Astrocyte (in vitro differentiated cells and primary cell): ENCODE measurements at regions not wholly inside any gene's neighbourhood (a gene's known extent, or its start where the extent isn't known, plus 50 kb on each side); places are given as distances from the start of the nearest gene placed in this dataset.

Experiments
- DNase-seq: peaks from one replicate; pipeline ENCODE4 v3.0.0-alpha.2; 2010; ENCODE audit warnings: low read depth
- FAIRE-seq: peaks from 2 replicates; lab custom pipeline; 2011; peaks lifted over from hg19 to GRCh38; lab: Jason Lieb, UNC
- H2AFZ ChIP-seq: 2 replicates; pipeline ENCODE4 v1.6.0; 2012; ENCODE audit warnings: low read depth, low read length, inconsistent platforms
- H3K27ac ChIP-seq: 2 replicates; pipeline ENCODE4 v1.5.1; 2011; ENCODE audit warnings: low read depth, low read length, inconsistent platforms
- H3K27me3 ChIP-seq: 2 replicates; pipeline ENCODE4 v1.6.0; 2011; ENCODE audit warnings: low read length, inconsistent platforms; ENCODE audit not compliant: insufficient read depth
- H3K36me3 ChIP-seq: 2 replicates; pipeline ENCODE4 v1.5.1; 2011; ENCODE audit warnings: low read length, inconsistent platforms; ENCODE audit not compliant: insufficient read depth
- H3K4me1 ChIP-seq: 2 replicates; pipeline ENCODE4 v1.5.1; 2011; ENCODE audit warnings: low read length, inconsistent platforms; ENCODE audit not compliant: insufficient read depth
- H3K4me2 ChIP-seq: 2 replicates; pipeline ENCODE4 v1.6.0; 2012; ENCODE audit warnings: low read length, inconsistent platforms
- H3K4me3 ChIP-seq: 2 replicates; pipeline ENCODE4 v1.5.1; 2011; ENCODE audit warnings: low read depth, mild to moderate bottlenecking, low read length, inconsistent platforms; ENCODE audit not compliant: insufficient read depth
- H3K79me2 ChIP-seq: 2 replicates; pipeline ENCODE4 v1.6.0; 2012; ENCODE audit warnings: mild to moderate bottlenecking, low read length, inconsistent platforms; ENCODE audit not compliant: insufficient read depth
- H3K9ac ChIP-seq: 2 replicates; pipeline ENCODE4 v1.6.0; 2012; ENCODE audit warnings: mild to moderate bottlenecking, low read length, inconsistent platforms
- H3K9me3 ChIP-seq: 2 replicates; pipeline ENCODE4 v1.5.1; 2012; ENCODE audit warnings: low read depth, mild to moderate bottlenecking, low read length, inconsistent platforms; ENCODE audit not compliant: insufficient read depth
- H4K20me1 ChIP-seq: 2 replicates; pipeline ENCODE4 v1.6.0; 2012; ENCODE audit warnings: low read length, inconsistent platforms; ENCODE audit not compliant: insufficient read depth
- H3K27ac Mint-ChIP-seq: one replicate; pipeline ENCODE4 v1.8.0; 2021; ENCODE audit warnings: mild to moderate bottlenecking, mixed read lengths; ENCODE audit not compliant: unreplicated experiment
- H3K27me3 Mint-ChIP-seq: one replicate; pipeline ENCODE4 v1.8.0; 2021; ENCODE audit warnings: low read depth, mixed read lengths; ENCODE audit not compliant: unreplicated experiment
- H3K36me3 Mint-ChIP-seq: one replicate; pipeline ENCODE4 v1.8.0; 2021; ENCODE audit warnings: low read depth, mixed read lengths; ENCODE audit not compliant: unreplicated experiment
- H3K4me1 Mint-ChIP-seq: one replicate; pipeline ENCODE4 v1.8.0; 2021; ENCODE audit warnings: low read depth, mixed read lengths; ENCODE audit not compliant: unreplicated experiment
- H3K4me3 Mint-ChIP-seq: one replicate; pipeline ENCODE4 v1.8.0; 2021; ENCODE audit warnings: mild to moderate bottlenecking, moderate library complexity, mixed read lengths; ENCODE audit not compliant: unreplicated experiment
- H3K9me3 Mint-ChIP-seq: one replicate; pipeline ENCODE4 v1.8.0; 2021; ENCODE audit warnings: mild to moderate bottlenecking, mixed read lengths; ENCODE audit not compliant: unreplicated experiment
- CTCF ChIP-seq: IDR thresholded peaks from 2 replicates; pipeline ENCODE4 v1.5.1; 2011; ENCODE audit warnings: low read depth, mild to moderate bottlenecking, inconsistent platforms, low read length, moderate library complexity; ENCODE audit not compliant: insufficient read depth
- EZH2 ChIP-seq: IDR thresholded peaks from 2 replicates; pipeline ENCODE4 v1.6.1; 2012; ENCODE audit warnings: mild to moderate bottlenecking, low read length, inconsistent platforms; ENCODE audit not compliant: insufficient read depth

GRCh38 chr9:129283291-129283691 lies 105.2 kb upstream of the IER5L start:
- H3K79me2 ChIP-seq, result no peaks in the 10 kb centered on the region
- Mint-ChIP-seq H3K36me3 (peaks cover 3% of the 10 kb centered on the region), H3K4me1 (peaks cover 10% of the 10 kb centered on the region), H3K27me3 (peaks cover 18% of the 10 kb centered on the region), H3K4me3 (no peak overlapping the region), H3K9me3 (no peaks in the 10 kb centered on the region), H3K27ac (no peak overlapping the region)
- no peaks in the 10 kb centered on the region for H3K9me3 ChIP-seq
- no peaks in the 10 kb centered on the region for H3K27me3 ChIP-seq
- no peak overlapping the region for H3K9ac ChIP-seq
- H3K4me2 ChIP-seq, result no peak overlapping the region
- H3K4me1 ChIP-seq, result peaks cover 4% of the 10 kb centered on the region
- H3K36me3 ChIP-seq, result no peaks in the 10 kb centered on the region
- H3K4me3 ChIP-seq, result no peak overlapping the region
- no peak for FAIRE-seq
- H4K20me1 ChIP-seq, result no peaks in the 10 kb centered on the region
- DNase-seq, result no peak
- H2AFZ ChIP-seq, result no peak overlapping the region
- no peak for TF ChIP-seq EZH2
- H3K27ac ChIP-seq, result no peak overlapping the region

GRCh38 chr9:129282731-129283211 lies 104.7 kb upstream of the IER5L start:
- H3K4me1 ChIP-seq, result peaks cover 8% of the 10 kb centered on the region
- no peak for TF ChIP-seq EZH2
- no peak for TF ChIP-seq CTCF
- no peak overlapping the region for H2AFZ ChIP-seq
- Mint-ChIP-seq H3K4me3 (no peak overlapping the region), H3K27me3 (peaks cover 18% of the 10 kb centered on the region), H3K36me3 (peaks cover 3% of the 10 kb centered on the region), H3K27ac (no peak overlapping the region), H3K4me1 (peaks cover 15% of the 10 kb centered on the region), H3K9me3 (no peaks in the 10 kb centered on the region)
- no peaks in the 10 kb centered on the region for H3K9me3 ChIP-seq
- no peak overlapping the region for H3K4me3 ChIP-seq
- no peaks in the 10 kb centered on the region for H3K79me2 ChIP-seq
- no peak overlapping the region for H3K4me2 ChIP-seq
- no peak for FAIRE-seq
- no peaks in the 10 kb centered on the region for H4K20me1 ChIP-seq
- no peak for DNase-seq
- H3K27ac ChIP-seq, result no peak overlapping the region
- H3K36me3 ChIP-seq, result no peaks in the 10 kb centered on the region
- H3K9ac ChIP-seq, result no peak overlapping the region
- no peaks in the 10 kb centered on the region for H3K27me3 ChIP-seq

- no peak overlapping the region for H3K27ac Mint-ChIP-seq
- H3K4me3 ChIP-seq, result no peak overlapping the region
Measured at GRCh38 chr9:129282272-129282671, 104.2 kb upstream of the IER5L start.

More at GRCh38 chr9:129282272-129282671, 104.2 kb upstream of the IER5L start:
- Histone ChIP-seq H3K4me1 (peaks cover 8% of the 10 kb centered on the region), H3K27ac (no peak overlapping the region), H4K20me1 (no peaks in the 10 kb centered on the region), H3K36me3 (no peaks in the 10 kb centered on the region), H3K9me3 (no peaks in the 10 kb centered on the region), H3K79me2 (no peaks in the 10 kb centered on the region), H2AFZ (no peak overlapping the region), H3K27me3 (no peaks in the 10 kb centered on the region), H3K9ac (no peak overlapping the region), H3K4me2 (no peak overlapping the region)
- Mint-ChIP-seq H3K9me3 (no peaks in the 10 kb centered on the region), H3K27me3 (peaks cover 18% of the 10 kb centered on the region), H3K4me3 (no peak overlapping the region), H3K36me3 (peaks cover 3% of the 10 kb centered on the region), H3K4me1 (peaks cover 18% of the 10 kb centered on the region)
- no peak for DNase-seq
- TF ChIP-seq EZH2, result no peak
- TF ChIP-seq CTCF, result no peak
- FAIRE-seq, result no peak
